22Rv1 (cell line): ENCODE measurements at regions not wholly inside any gene's neighbourhood (a gene's known extent, or its start where the extent isn't known, plus 50 kb on each side); places are given as distances from the start of the nearest gene placed in this dataset.

ENCODE experiments used
- H3K27ac ChIP-seq: fragments of 450-650 bp; 2 replicates; pipeline ENCODE4 v1.5.1; 2017
- CTCF ChIP-seq: fragments of 450-650 bp; IDR thresholded peaks from 2 replicates; pipeline ENCODE4 v1.5.1; 2017; ENCODE audit warnings: mild to moderate bottlenecking
- ZFX ChIP-seq: fragments of 450-650 bp; IDR thresholded peaks from 2 replicates; pipeline ENCODE4 v1.6.1; 2017; ENCODE audit warnings: antibody characterized with exemption, borderline replicate concordance

- H3K27ac ChIP-seq = no peak overlapping the region
Observed at GRCh38 chr4:14769993-14770392, 232.3 kb upstream of the CPEB2 start.

GRCh38 chr4:14771094-14771493 lies 231.2 kb upstream of the CPEB2 start:
- H3K27ac ChIP-seq = no peak overlapping the region
- TF ChIP-seq CTCF (no peak), ZFX (no peak)

More at GRCh38 chr4:14769993-14770392, 232.3 kb upstream of the CPEB2 start:
- TF ChIP-seq CTCF (no peak), ZFX (no peak)

- TF ChIP-seq CTCF = no peak
- no peak for TF ChIP-seq ZFX
Observed at GRCh38 chr4:14771504-14772175, 230.6 kb upstream of the CPEB2 start.

GRCh38 chr4:14772388-14772787 lies 229.9 kb upstream of the CPEB2 start:
- H3K27ac ChIP-seq = no peak overlapping the region
- TF ChIP-seq CTCF = no peak
- no peak for TF ChIP-seq ZFX

More at GRCh38 chr4:14771504-14772175, 230.6 kb upstream of the CPEB2 start:
- H3K27ac ChIP-seq = no peak overlapping the region

- TF ChIP-seq ZFX = no peak
- TF ChIP-seq CTCF = no peak
- H3K27ac ChIP-seq = no peak overlapping the region
Observed at GRCh38 chr4:14783011-14783877, 219.0 kb upstream of the CPEB2 start.

GRCh38 chr4:14787221-14787620 lies 215.1 kb upstream of the CPEB2 start:
- H3K27ac ChIP-seq = no peak overlapping the region
- TF ChIP-seq CTCF (no peak), ZFX (no peak)

- TF ChIP-seq CTCF (peak; percentile 75), ZFX (no peak)
- no peak overlapping the region for H3K27ac ChIP-seq
Observed at GRCh38 chr4:14787894-14788293, 214.4 kb upstream of the CPEB2 start.
